Smooth muscle cell (in vitro differentiated cells): ENCODE measurements at regions not wholly inside any gene's neighbourhood (a gene's known extent, or its start where the extent isn't known, plus 50 kb on each side); places are given as distances from the start of the nearest gene placed in this dataset.

Experiments used
- DNase-seq: peaks from one replicate; lab custom pipeline; 2025; ENCODE audit not compliant: unreplicated experiment; lab: John Stamatoyannopoulos, UW
- H2AFZ ChIP-seq: fragments of 200-600 bp; sonication (generic); 2 replicates; pipeline ENCODE4 v1.6.0; 2016; ENCODE audit warnings: antibody characterized with exemption, low read depth, mild to moderate bottlenecking
- H3F3A ChIP-seq: fragments of 200-600 bp; sonication (generic); 2 replicates; pipeline ENCODE4 v1.6.0; 2017; ENCODE audit warnings: antibody characterized with exemption, low read depth
- H3K27ac ChIP-seq: fragments of 200-600 bp; sonication (generic); 2 replicates; pipeline ENCODE4 v1.5.1; 2016; ENCODE audit warnings: low read depth, mild to moderate bottlenecking
- H3K27me3 ChIP-seq: fragments of 200-600 bp; sonication (generic); 2 replicates; pipeline ENCODE4 v1.6.1; 2016; ENCODE audit warnings: low read depth, mild to moderate bottlenecking
- H3K36me3 ChIP-seq: fragments of 200-600 bp; sonication (generic); 2 replicates; pipeline ENCODE4 v1.5.1; 2016; ENCODE audit warnings: low read depth
- H3K4me1 ChIP-seq: fragments of 200-600 bp; sonication (generic); 2 replicates; pipeline ENCODE4 v1.5.1; 2016; ENCODE audit warnings: low read depth
- H3K4me2 ChIP-seq: fragments of 200-600 bp; sonication (generic); 2 replicates; pipeline ENCODE4 v1.6.0; 2016; ENCODE audit warnings: mild to moderate bottlenecking
- H3K4me3 ChIP-seq: fragments of 200-600 bp; sonication (generic); 2 replicates; pipeline ENCODE4 v1.5.1; 2016; ENCODE audit warnings: mild to moderate bottlenecking
- H3K79me2 ChIP-seq: fragments of 200-600 bp; sonication (generic); 2 replicates; pipeline ENCODE4 v1.6.0; 2016; ENCODE audit warnings: low read depth, mild to moderate bottlenecking
- H3K9ac ChIP-seq: fragments of 200-600 bp; sonication (generic); 2 replicates; pipeline ENCODE4 v1.6.0; 2016; ENCODE audit warnings: low read depth
- H3K9me3 ChIP-seq: fragments of 200-600 bp; sonication (generic); replicated peaks from 2 replicates; pipeline ENCODE4 v1.5.1; 2016; ENCODE audit warnings: low read depth
- H4K20me1 ChIP-seq: fragments of 200-600 bp; sonication (generic); 2 replicates; pipeline ENCODE4 v1.6.0; 2016; ENCODE audit warnings: low read depth
- CTCF ChIP-seq: fragments of 200-600 bp; sonication (generic); IDR thresholded peaks from 2 replicates; pipeline ENCODE4 v1.5.1; 2017; ENCODE audit warnings: borderline replicate concordance, mild to moderate bottlenecking, antibody characterized with exemption; ENCODE audit not compliant: insufficient read depth, poor library complexity, severe bottlenecking
- WGBS: methylation state at CpG from one replicate; pipeline ENCODE4 v1.1.7; 2016; ENCODE audit warnings: low lambda C conversion rate; 5-methylcytosine and 5-hydroxymethylcytosine counted together

GRCh38 chr2:55108456-55109160 lies 58.4 kb upstream of the RTN4 start:
- no peak for DNase-seq
- Histone ChIP-seq H4K20me1 (no peaks in the 10 kb centered on the region), H2AFZ (no peak overlapping the region), H3K36me3 (no peaks in the 10 kb centered on the region), H3K4me3 (no peak overlapping the region), H3K4me1 (peaks cover 38% of the 10 kb centered on the region), H3K9ac (no peak overlapping the region), H3K27me3 (no peaks in the 10 kb centered on the region), H3F3A (peaks cover 41% of the 10 kb centered on the region), H3K4me2 (peak overlapping the region; percentile 7), H3K27ac (peak overlapping the region; percentile 61), H3K79me2 (no peaks in the 10 kb centered on the region), H3K9me3 (no peaks in the 10 kb centered on the region)
- 78% methylated on average over 7 of the region's 7 CpGs for WGBS
- TF ChIP-seq CTCF: no peak

- no peak for TF ChIP-seq CTCF
- H2AFZ ChIP-seq: peak overlapping the region; percentile 17
- H3K4me2 ChIP-seq: peak overlapping the region; percentile 30
Observed at GRCh38 chr2:55107436-55107835, 57.2 kb upstream of the RTN4 start.

GRCh38 chr2:55106148-55106547 lies 55.9 kb upstream of the RTN4 start:
- H3K9ac ChIP-seq: no peak overlapping the region
- 27% methylated on average over 1 of the region's 1 CpG for WGBS
- no peak for TF ChIP-seq CTCF

More at GRCh38 chr2:55107436-55107835, 57.2 kb upstream of the RTN4 start:
- Histone ChIP-seq H3K36me3 (no peaks in the 10 kb centered on the region), H3K4me1 (peaks cover 34% of the 10 kb centered on the region), H3F3A (peaks cover 35% of the 10 kb centered on the region), H3K79me2 (no peaks in the 10 kb centered on the region), H3K4me3 (no peak overlapping the region), H3K27me3 (no peaks in the 10 kb centered on the region), H3K9ac (no peak overlapping the region), H3K9me3 (no peaks in the 10 kb centered on the region), H3K27ac (peak overlapping the region; percentile 61), H4K20me1 (no peaks in the 10 kb centered on the region)
- DNase-seq: no peak

GRCh38 chr2:55105456-55105855 lies 55.2 kb upstream of the RTN4 start:
- Histone ChIP-seq H3K4me3 (no peak overlapping the region), H3K36me3 (no peaks in the 10 kb centered on the region), H3K4me2 (no peak overlapping the region), H3F3A (peaks cover 31% of the 10 kb centered on the region), H4K20me1 (no peaks in the 10 kb centered on the region), H3K4me1 (peaks cover 28% of the 10 kb centered on the region), H3K79me2 (no peaks in the 10 kb centered on the region), H3K27me3 (no peaks in the 10 kb centered on the region), H3K9me3 (no peaks in the 10 kb centered on the region), H3K27ac (peak overlapping the region; percentile 61), H2AFZ (no peak overlapping the region), H3K9ac (no peak overlapping the region)
- no peak for DNase-seq
- WGBS: 93% methylated on average over 2 of the region's 2 CpGs
- no peak for TF ChIP-seq CTCF

More at GRCh38 chr2:55106148-55106547, 55.9 kb upstream of the RTN4 start:
- peak overlapping the region; percentile 11 for H2AFZ ChIP-seq
- H3K4me3 ChIP-seq: no peak overlapping the region
- H3K36me3 ChIP-seq: no peaks in the 10 kb centered on the region
- H3K27me3 ChIP-seq: no peaks in the 10 kb centered on the region
- DNase-seq: no peak
- H3F3A ChIP-seq: peaks cover 31% of the 10 kb centered on the region
- peak overlapping the region; percentile 61 for H3K27ac ChIP-seq
- H4K20me1 ChIP-seq: no peaks in the 10 kb centered on the region
- no peaks in the 10 kb centered on the region for H3K9me3 ChIP-seq
- H3K4me2 ChIP-seq: no peak overlapping the region
- H3K79me2 ChIP-seq: no peaks in the 10 kb centered on the region
- H3K4me1 ChIP-seq: peaks cover 24% of the 10 kb centered on the region
